ENCODE measurements at regions not wholly inside any gene's neighbourhood (a gene's known extent, or its start where the extent isn't known, plus 50 kb on each side); places are given as distances from the start of the nearest gene placed in this dataset.

- no peak overlapping the region for H3K4me3 ChIP-seq (ENCODE audit: low read depth, low read length)
- peak; percentile 60 for TF ChIP-seq CTCF (IDR thresholded peaks at IDR 0.05; ENCODE audit: low read depth, low read length)
Measured at GRCh38 chr21:38170283-38170682, 86.5 kb upstream of the KCNJ15 start.

GRCh38 chr21:38170704-38171682 is 85.8 kb upstream of the KCNJ15 start:
- 0 out of 2 replicates have a peak, but pooled peaks have one; percentile 7 for TF ChIP-seq CTCF (IDR thresholded peaks at IDR 0.05; ENCODE audit: low read depth, low read length)
- H3K4me3 ChIP-seq (ENCODE audit: low read depth, low read length): peak overlapping the region; percentile 8; the same call in 1 of the 2 replicates

GRCh38 chr21:38171723-38172344 is 85.0 kb upstream of the KCNJ15 start:
- TF ChIP-seq CTCF (IDR thresholded peaks at IDR 0.05; ENCODE audit: low read depth, low read length): no peak
- no peak overlapping the region for H3K4me3 ChIP-seq (ENCODE audit: low read depth, low read length)

- TF ChIP-seq CTCF (IDR thresholded peaks at IDR 0.05; ENCODE audit: low read depth, low read length): no peak
- H3K4me3 ChIP-seq (ENCODE audit: low read depth, low read length): no peak overlapping the region
Measured at GRCh38 chr21:38173276-38174035, 83.3 kb upstream of the KCNJ15 start.

- TF ChIP-seq CTCF (IDR thresholded peaks at IDR 0.05; ENCODE audit: low read depth, low read length): no peak
Measured at GRCh38 chr21:38175306-38175705, 81.5 kb upstream of the KCNJ15 start.

GRCh38 chr21:38177919-38178652 is 78.7 kb upstream of the KCNJ15 start:
- H3K4me3 ChIP-seq (ENCODE audit: low read depth, low read length): no peak overlapping the region
- no peak for TF ChIP-seq CTCF (IDR thresholded peaks at IDR 0.05; ENCODE audit: low read depth, low read length)

More at GRCh38 chr21:38175306-38175705, 81.5 kb upstream of the KCNJ15 start:
- H3K4me3 ChIP-seq (ENCODE audit: low read depth, low read length): no peak overlapping the region
